ENCODE measurements at regions not wholly inside any gene's neighbourhood (a gene's known extent, or its start where the extent isn't known, plus 50 kb on each side); places are given as distances from the start of the nearest gene placed in this dataset.
A peak's percentile ranks its signal among the peaks of the same experiment; 100 is the strongest.

DNA sequence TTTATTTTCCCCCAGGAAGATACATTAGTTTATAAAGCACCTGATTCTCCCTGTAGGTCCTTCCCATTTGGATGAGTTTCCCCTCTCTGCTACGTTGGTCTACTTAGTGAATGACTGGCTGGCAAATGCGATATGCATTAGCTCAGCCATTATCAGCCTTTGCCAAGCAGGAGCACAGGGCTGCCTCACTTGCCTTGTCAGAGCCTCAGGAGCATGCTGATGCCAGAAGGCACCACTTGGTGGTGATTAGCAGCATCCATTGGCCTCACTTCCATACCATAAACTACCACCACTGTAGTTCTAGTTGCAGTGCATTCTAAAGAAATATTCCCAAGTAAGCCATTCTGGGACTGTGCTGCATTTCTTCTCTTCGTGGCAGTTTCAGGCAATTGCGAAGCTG, 442.8 kb upstream of the CHST9 start:
- DNase-seq (ENCODE audit: low spot score) = no peak

DNA sequence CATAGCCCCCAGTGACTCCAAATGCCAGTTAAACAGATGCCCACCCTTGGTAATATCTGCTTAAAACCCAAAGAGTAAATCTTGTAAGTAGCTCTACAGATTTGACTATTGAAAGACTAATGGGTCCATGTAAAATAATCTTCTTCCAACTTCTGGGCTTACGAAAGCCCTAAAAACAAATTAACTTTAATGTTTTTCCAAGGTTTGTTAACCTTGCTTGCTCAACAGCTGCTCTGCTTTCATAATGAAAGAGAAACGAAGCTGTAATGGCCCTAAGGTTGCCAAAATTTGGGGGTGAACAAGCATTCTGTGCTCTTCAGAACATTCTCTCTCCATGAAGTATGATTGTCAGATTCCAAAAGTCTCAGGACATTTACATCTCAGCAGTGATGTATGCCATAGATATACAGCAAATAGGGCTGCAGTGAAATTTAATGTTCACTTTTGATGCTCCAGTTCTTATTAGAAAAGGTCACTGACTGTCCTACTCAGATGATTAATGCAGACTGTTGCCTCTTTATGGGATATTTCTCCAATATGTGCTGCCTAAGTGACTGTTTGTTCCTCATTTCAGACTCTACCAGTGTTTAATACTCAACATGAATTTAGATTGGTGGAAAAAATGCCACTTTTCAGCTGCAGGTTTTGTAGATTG, 436.3 kb upstream of the CHST9 start:
- DNase-seq (ENCODE audit: low spot score) = no peak

DNA sequence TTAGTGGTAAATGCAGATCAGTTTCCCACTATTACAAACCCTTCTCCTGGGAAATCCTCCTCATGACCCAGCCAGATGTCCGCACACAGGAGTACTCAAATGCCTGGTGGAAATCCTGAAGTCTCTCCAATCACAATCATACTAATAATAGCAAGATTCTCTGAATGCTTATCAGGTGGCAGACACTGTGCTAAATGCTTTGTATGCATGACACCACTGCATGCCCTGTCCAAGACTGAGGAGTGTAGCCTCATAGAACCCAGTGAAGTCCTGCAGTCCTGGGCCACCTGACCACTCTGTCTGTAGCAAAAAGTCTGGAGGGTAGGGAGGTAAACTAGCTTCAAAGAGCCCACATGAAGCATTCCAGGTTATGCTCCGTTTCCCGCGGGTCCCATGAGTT, 434.8 kb upstream of the CHST9 start:
- DNase-seq (ENCODE audit: low spot score) = no peak

DNA sequence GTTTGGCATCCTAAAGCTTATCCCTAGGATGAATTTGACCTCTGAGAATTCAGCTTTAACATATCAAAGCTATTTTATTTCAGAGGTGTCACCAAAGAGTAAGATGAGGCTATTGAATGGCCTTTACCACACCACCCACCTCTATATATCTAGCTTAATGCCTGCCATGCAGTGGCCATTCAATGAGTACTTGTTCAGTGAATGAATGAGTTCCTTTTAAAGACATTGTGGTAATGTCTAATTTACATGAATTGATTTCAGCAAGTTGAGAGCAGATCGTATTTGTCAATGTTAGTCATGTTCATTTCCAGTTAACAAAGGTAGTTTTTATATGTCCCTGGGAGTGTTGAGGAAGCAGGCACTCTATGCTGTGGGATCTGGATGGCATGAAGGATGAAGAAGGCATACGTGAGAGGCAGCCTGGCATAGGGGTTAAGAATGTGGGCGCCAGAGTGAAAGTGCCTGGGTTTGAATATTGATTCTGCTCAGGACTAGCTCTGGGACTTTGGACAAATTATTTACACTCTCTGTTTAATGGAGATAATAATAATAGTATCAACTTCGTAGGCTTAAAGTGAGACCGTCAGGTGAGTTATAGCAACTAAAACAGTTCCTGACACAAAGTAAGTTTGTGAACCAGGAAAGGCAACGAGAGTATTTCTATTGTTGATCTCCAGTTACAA, 434.1 kb upstream of the CHST9 start:
- DNase-seq (ENCODE audit: low spot score) = no peak

DNA sequence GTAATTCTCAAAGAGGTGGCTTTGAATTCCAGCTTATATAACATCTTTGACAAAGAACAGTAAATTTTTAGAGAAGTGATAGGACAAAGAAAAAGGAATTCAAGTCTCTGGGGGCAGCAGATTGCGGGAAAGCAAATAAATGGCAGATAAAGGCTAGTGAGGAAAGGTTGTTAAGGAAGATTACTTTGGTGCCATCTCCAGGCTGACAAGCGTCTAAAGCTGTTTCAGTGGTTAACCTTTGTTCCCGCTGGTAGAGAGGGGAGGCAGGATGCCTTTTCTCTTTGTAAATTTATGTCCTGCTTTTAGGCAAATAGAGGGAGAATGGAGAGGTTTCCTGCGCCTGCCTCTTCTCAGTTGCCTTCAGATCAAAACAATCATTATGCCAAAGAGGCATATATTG, 431.2 kb upstream of the CHST9 start:
- no peak for DNase-seq (ENCODE audit: low spot score)

DNA sequence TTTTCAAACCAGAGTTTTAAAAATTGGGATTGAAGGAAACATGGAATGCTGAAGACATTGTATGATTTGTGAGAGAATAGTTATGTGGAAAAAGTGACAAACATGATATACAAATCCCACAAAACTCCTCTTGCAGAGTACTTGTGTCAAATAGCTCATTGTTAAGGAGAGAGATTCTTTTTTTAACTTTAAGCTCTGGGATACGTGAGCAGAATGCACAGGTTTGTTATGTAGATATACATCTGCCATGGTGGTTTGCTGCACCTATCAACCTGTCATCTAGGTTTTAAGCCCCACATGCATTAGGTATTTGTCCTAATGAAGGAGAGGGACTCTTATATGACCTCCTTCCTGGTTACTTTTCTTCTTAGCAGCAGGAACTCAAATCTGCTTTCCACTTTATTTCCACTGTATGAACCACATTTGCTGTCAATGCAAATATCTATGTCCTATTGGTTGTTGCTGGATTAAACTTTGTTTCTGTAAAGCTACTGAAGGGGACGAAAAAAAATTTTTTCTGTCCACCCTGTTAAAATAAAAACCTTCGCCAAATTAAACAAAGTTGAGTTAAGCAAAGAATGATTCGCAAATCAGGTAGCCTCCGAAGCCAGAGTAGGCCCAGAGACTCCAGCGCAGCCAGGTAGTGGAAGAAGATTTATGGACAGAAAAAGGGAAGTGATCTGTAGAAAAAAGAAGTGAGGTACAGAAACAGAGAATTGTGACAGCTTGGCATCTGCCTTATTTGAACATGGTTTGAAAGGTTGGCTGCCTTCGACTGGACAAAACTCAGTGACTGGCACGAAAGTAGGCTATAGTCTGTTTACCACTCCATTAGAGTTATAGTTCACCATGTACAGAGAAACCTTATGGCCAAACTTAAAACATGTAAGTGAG, 430.1 kb upstream of the CHST9 start:
- DNase-seq (ENCODE audit: low spot score) = no peak

DNA sequence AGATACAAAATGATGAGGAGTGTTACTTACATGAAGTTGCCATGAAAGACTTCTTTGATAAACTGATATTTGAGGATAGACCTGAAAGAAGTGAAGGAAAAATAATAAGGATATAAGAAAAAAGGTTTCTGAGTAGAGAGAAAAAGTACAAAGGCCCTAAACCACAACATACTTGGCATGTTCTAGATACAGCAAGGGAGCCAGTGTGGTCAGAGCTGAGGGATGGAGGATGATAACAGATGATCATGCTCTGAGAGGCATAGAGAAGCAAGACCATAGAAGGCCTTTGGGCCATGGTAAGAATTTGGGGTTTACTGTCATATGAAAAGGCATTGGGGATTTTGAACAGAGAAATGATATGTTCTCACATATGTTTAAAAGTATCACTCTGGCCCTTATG, 424.1 kb upstream of the CHST9 start:
- DNase-seq (ENCODE audit: low spot score) = no peak

DNA sequence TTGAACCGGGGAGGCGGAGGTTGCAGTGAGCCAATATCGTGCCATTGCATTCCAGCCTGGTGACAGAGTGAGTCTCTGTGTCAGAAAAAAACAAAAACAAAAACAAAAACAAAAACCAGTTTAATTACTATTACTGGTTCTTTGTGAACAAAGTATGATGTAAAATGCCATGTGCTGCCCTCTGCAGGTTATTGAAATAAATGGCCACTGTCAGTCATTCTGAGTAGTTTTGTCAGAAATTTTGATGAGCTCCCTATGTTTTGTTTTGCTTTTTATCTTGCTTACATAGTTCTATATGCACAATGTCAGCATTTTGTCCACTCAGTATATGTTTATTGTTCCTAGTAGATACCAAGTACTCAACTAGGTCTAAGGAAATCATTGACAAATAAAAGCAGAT, 423.6 kb upstream of the CHST9 start:
- no peak for DNase-seq (ENCODE audit: low spot score)

DNA sequence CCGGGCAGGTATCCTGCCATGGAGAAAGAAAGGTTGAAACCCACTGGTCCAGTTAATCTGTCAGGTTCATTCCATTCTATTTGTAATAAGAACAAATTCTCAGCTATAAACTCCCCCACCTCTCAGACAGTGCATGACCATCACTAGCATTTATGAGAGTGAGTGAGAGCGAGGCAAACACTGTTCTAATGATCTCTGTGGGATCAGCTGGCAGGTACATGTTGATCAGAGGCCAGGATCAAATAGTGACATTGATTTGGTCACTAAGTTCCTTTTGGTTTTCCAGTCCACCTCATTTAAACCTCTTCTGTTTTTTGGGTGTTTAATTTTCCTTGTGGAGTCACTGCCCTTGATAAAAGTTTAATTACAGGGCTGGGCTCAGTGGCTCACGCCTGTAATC, 423.1 kb upstream of the CHST9 start:
- no peak for DNase-seq (ENCODE audit: low spot score)

DNA sequence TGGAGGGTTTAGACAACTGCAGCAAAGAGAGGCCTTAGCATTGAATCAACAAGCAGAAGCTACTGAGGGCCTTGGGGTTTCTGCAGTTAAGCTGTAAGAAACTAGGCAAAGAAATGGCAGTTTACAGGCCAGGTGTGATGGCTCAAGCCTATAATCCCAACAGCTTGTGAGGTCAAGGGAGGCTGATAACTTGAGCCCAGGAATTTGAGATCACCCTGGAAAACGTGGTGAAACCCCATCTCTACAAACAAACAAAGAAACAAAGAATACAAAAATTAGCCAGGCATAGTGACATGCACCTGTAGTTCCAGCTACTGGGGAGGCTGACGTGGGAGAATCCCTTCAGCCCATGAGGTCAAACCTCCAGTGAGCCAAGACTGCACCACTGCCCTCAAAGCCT, 421.6 kb upstream of the CHST9 start:
- DNase-seq (ENCODE audit: low spot score) = no peak

DNA sequence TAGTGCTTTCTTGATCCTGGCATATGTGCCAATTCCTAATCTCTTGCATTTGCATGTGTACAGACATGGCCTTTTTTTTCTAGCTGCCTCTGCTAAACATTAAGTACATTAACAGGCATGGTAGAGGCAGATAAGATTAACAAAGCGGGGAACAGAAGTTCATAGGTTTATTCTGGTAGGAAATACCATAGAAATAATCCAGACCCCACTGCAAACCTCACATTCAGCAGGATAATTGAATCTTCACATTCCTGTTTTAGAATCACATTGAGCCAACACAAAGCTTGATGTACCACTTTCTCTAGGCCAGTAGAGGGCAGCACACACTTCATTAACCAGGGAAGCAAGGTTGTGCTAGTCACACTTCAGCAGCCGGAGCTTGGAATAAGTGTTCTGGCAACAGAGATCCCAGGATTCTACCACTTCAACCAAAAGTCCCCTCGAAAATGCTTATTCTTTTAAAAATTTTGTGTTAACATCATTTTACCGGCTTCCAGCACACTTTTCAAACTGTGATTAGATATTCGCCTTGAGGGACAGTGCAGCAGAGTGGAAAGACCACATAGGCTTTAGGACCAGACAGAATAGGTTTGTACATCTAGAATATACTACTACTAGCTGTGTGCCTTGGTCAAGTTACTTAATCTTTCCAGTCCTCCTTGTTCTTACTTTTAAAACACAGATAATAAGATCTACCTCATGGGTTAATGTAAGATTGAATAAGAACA, 420.2 kb upstream of the CHST9 start:
- peak; percentile 21 for DNase-seq (ENCODE audit: low spot score)

DNA sequence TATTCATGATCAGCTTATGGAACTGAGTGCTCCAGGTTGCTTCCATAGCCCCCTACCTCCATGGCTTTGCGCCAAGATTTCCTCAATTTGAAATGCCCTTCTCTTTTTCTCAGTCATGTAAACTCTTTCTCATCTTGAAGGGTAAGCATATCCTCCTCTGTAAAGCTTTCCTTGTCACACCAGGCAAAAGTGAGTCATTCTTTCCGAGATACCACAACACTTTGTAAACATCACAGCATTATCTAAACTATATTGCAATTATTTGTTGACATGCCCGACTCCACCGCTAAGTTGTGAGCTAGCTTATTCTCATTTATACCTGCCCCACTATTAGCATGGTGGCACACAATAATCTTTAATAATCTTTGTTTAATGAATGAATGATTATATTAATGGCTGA, 419.5 kb upstream of the CHST9 start:
- DNase-seq (ENCODE audit: low spot score) = no peak

DNA sequence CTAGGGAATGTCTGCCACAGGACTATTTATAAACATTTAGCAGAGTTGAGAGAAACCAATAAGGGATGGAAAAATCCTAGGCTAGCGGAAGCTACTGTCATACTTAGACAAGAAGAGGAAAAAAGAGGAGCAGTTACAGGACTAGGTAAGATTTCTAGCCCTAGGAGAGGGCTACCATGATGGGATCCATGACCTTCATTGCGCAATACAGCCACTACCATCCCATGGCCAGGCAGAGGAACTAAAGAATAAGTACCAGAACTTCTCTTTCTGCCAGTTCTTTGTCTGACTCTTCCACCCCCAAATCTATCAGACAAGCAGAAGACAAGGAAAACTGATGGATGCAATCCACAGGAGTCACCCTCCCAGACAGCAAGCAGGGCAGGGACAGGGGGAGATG, 417.0 kb upstream of the CHST9 start:
- no peak for DNase-seq (ENCODE audit: low spot score)

DNA sequence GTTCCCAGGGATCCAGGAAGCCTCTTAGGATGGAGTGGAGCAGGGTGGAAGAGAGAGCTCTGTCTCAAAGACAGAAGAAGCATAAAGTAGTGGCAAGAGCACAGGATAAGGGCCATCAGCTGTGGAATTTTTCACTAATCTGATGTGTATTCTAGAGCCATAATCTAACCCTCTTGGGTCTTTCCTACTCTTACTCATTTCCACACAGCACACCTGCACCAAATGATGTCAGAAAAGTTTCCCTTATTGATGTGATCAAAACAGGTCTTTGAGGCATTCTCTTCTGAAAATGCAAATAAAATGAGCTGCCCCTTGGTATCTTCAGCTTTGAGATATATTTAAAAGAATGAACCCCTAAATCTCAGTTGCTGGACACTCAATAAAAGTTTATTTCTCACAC, 415.1 kb upstream of the CHST9 start:
- no peak for DNase-seq (ENCODE audit: low spot score)

DNA sequence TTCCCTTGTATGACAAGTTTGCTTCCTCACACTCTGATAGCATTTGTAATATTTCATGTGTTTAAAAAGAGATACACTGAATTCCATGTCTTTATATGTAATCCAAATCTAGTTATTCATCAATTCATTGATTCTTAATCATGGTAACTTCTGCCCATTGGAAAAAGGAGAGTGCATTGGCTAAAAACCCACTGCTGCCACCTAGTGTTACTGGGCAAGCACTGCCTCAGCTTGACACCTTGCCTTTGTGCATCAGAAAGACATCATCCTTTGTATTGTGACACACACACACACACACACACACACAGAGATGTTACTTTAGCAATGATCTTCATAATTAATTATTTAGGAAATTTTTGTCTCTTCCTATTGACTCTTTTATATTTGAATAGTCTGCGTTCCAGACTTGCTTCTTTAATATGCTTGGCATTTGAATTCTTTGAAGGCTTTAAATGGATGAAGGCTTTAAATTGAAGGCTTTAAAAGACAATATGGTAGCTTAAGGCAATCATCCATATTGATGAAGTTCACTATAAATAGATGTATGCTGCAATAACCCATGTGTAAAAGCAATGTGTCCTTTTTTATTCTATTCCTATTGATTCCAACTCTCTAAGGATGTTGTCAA, 414.2 kb upstream of the CHST9 start:
- peak; percentile 15 for DNase-seq (ENCODE audit: low spot score)

DNA sequence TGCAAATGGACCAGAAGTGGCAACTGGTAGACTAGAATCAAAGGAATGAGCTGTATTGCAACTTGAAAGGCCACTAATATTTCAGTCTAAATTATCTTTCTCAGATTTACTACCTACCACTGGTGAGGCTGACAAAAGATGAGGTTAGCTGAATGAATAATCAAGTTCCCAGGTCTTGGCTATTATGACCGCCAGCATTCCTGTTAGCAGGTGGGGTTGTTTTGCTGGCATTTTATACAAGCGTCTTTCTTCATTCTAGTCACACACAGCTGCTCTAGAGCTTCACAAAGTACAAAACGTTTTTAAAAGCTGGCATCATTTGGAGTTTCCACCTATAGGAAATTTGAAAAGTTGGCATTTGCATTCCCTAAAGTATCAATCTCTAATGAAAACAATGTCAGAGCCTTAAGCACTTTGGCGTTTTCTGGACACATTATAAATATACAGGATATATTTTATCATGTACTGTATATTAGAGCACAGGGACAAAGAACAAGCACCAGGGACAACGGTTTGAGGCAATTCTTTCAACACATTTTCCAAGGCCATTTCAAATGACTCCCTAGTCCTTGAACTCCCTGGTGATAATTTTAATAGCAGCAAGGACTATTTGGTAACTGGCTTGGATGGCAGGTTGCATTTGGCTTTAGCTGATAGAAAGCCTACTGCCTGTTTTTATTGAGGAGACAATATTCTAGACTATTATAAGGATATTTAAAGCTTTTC, 410.2 kb upstream of the CHST9 start:
- DNase-seq (ENCODE audit: low spot score) = no peak

DNA sequence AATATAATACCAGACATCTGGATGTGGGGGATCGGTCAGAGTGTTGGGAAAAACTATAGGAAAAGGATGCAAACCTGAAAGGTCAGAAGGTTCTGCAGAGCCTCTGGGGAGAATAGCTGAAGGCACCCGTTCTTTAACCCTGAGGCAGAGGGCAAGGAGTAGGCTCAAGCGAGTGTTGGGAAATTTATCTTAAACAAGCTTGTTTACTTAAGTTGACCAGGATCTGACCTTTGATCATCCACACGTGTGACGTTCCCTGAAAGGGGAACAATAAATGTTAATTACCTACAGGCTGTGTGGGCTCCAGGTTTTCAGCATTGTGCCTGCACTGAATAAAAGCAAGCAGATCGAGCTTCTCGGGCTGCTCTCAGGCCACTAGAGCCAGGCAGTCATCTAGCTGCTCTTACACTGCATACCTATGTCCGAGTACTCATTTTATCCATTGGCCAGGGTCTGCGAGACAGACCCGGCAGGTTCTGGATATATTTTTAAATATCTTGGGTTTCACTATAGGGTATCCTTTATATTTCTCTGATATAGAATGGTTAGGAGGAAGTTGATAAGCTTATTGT, 400.6 kb upstream of the CHST9 start:
- DNase-seq (ENCODE audit: low spot score) = no peak

DNA sequence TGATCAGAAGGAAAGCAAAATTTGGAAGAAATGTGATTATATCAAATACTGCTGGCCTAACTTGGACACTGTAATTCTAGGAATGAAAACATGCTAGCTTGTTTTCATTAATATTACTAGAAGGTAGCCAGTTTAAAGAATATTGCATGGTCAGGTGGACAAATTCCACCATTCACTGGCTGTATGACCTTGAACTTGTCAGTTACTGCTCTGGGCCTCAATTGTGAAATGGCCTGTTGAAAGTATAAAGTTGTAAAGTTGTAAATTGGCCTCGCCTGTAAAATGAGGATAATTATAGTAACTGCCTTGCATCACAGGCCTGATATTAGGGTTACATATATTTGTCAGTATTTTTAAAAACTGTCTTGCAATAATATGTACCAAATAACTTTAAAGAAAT, 398.4 kb upstream of the CHST9 start:
- DNase-seq (ENCODE audit: low spot score) = no peak

DNA sequence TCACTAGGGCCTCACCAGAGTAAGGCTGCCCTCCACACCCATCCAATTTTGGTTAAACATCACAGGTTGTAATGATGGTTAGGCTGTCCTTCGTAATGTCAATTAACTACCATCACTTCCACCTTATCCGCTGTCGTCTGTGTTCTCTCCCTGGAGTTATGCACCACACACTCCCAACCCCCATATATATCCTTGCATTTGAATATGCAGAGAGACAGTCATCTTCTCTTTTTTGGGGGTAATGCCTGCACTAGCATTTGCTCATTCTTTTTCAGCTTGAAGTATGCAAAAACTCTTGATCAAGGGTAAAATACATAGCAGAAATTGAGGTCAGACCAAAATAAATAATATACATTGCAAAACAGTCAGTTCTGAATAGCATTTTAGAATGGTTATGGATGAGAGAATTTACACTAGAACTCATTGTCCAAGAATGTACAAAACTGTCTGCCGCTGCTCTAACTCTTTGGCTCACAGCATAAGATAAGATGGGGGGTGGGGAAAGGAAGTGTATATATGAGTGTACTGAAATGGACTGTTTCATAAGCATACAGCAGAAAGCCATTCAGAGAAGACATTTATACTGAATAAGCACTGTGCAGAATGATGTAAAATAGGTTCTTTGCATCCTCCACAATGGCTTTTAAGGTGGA, 397.8 kb upstream of the CHST9 start:
- DNase-seq (ENCODE audit: low spot score) = no peak

DNA sequence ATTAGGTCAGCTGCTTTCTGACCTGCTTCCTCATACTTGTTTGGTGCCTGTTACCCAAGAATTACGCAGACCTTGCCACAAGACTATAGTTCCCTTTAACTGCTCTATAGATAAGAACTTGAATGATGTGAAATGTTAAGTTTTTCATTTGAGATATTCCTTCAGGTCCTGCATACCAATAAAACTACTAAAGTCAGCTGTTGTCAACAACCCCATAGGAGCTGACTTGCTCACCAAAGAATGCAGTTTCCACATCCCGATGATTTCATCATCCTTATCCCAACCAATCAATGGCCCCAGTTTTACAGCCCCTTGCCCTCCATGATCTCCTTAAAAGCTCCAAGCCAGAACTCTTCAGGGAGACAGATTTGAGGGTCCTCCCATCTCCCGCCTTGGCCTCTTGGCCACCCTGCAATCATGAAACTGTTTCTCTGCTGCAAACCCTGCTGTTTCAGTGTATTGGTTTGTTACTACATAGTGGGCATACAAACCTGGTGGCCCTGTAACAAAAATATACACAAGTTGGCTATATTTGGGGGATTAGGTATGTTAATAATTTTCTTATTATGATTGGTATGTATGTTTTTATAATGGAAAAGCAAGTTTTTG, 396.3 kb upstream of the CHST9 start:
- DNase-seq (ENCODE audit: low spot score) = no peak

Measured in germinal center (tissue), 1 donor.